ENCODE measurements at regions not wholly inside any gene's neighbourhood (a gene's known extent, or its start where the extent isn't known, plus 50 kb on each side); places are given as distances from the start of the nearest gene placed in this dataset.
"Not testable (repeated sequence)": the region's sequence is repeated elsewhere in the genome, so short reads cannot be mapped to it uniquely, and the experiment has no call there.

- no peak for DNase-seq (ENCODE audit: low read depth)
Observed at GRCh38 chr5:1748271-1748670, 51.4 kb downstream of the MRPL36 start.

GRCh38 chr5:1747803-1748085 lies 51.9 kb downstream of the MRPL36 start:
- DNase-seq (ENCODE audit: low read depth): no peak

- no peak for DNase-seq (ENCODE audit: low read depth)
Observed at GRCh38 chr5:1747079-1747802, 52.4 kb downstream of the MRPL36 start.

GRCh38 chr5:1746371-1747078 lies 53.1 kb downstream of the MRPL36 start:
- no peak for DNase-seq (ENCODE audit: low read depth)

GRCh38 chr5:1745796-1746370 lies 53.8 kb downstream of the MRPL36 start:
- no peak for DNase-seq (ENCODE audit: low read depth)

GRCh38 chr5:1745123-1745795 lies 54.4 kb downstream of the MRPL36 start:
- no peak for DNase-seq (ENCODE audit: low read depth)

- DNase-seq (ENCODE audit: low read depth): no peak
Observed at GRCh38 chr5:1744393-1745122, 55.1 kb downstream of the MRPL36 start.

GRCh38 chr5:1743769-1744085 lies 55.9 kb downstream of the MRPL36 start:
- DNase-seq (ENCODE audit: low read depth): no peak

GRCh38 chr5:1743061-1743768 lies 56.4 kb downstream of the MRPL36 start:
- no peak for DNase-seq (ENCODE audit: low read depth)

- no peak for DNase-seq (ENCODE audit: low read depth)
Observed at GRCh38 chr5:1737790-1738405, 61.7 kb downstream of the MRPL36 start.

GRCh38 chr5:1736889-1737711 lies 62.5 kb downstream of the MRPL36 start:
- no peak for DNase-seq (ENCODE audit: low read depth)

GRCh38 chr5:1736065-1736464 lies 63.6 kb downstream of the MRPL36 start:
- DNase-seq (ENCODE audit: low read depth): no peak

- DNase-seq (ENCODE audit: low read depth): no peak
Observed at GRCh38 chr5:1735320-1735970, 64.2 kb downstream of the MRPL36 start.

GRCh38 chr5:1734908-1735289 lies 64.7 kb downstream of the MRPL36 start:
- no peak for DNase-seq (ENCODE audit: low read depth)

GRCh38 chr5:1734271-1734907 lies 65.2 kb downstream of the MRPL36 start:
- no peak for DNase-seq (ENCODE audit: low read depth)

- no peak for DNase-seq (ENCODE audit: low read depth)
Observed at GRCh38 chr5:1733369-1733768, 66.3 kb downstream of the MRPL36 start.

GRCh38 chr5:1732945-1733344 lies 66.7 kb downstream of the MRPL36 start:
- no peak for DNase-seq (ENCODE audit: low read depth)

- DNase-seq (ENCODE audit: low read depth): no peak
Observed at GRCh38 chr5:1732238-1732941, 67.2 kb downstream of the MRPL36 start.

- DNase-seq (ENCODE audit: low read depth): not testable (repeated sequence)
Observed at GRCh38 chr5:1731855-1732237, 67.8 kb downstream of the MRPL36 start.
